HG02884 (cell line): ENCODE measurements at regions not wholly inside any gene's neighbourhood (a gene's known extent, or its start where the extent isn't known, plus 50 kb on each side); places are given as distances from the start of the nearest gene placed in this dataset.

ENCODE experiments used
- ATAC-seq: cut with Tn5 transposase; IDR thresholded peaks from one replicate; pipeline ENCODE4 v1.9.1; 2021; ENCODE audit warnings: mild to moderate bottlenecking, moderate library complexity; ENCODE audit not compliant: unreplicated experiment

DNA sequence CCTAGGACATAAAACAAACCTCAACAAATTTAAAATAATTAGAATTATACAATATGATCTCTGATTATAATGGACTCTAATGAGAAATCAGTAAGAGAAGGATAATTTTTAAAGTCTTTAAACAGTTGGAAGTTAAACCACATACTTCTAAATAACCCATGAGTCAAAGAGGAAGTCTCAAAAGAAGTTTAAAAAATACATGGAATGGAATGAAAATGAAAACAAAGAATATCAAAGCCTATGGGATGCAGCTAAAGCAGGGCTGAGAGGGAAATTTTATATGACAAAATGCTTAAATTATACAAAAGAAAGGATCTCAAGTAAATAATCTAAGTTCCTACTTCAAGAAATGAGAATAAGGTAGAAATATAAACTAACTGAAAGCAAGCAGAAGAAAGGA, 460.5 kb downstream of the RPS24 start:
- ATAC-seq: no peak

DNA sequence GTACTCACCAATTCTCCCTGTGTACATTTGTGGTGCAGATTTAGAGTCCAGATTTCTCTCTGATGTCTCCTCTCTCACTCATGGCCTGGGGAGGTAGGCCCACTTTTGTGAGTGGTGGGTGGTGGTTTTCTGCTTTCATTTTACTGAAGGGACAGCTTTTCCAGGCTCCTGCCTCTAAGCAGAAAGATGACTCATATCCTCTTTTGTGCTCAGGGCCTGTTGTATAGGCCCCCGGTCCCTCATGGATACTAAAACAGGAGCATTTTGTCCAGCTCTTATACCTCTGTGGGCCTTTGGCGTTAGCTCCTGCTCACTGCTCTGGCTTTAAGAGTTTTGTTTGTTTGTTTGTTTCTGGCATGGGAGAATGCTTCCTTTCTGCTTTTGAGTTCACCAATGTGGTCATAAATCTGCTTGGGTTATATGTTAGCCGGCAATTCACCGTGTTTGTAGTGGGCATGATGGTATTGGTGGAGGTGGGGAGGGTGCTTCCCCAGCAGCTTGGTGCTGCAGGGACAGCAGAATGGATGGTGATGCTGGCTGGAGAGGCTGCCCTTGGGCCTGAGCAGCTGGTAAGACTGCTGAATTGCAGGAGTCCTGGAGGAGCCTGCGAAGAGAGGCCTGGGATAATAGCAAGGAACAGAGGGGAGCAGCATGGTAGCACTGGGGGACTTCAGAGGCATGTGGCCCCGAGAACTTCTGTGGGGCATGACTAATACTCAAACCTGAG, 468.7 kb downstream of the RPS24 start:
- ATAC-seq: no peak

DNA sequence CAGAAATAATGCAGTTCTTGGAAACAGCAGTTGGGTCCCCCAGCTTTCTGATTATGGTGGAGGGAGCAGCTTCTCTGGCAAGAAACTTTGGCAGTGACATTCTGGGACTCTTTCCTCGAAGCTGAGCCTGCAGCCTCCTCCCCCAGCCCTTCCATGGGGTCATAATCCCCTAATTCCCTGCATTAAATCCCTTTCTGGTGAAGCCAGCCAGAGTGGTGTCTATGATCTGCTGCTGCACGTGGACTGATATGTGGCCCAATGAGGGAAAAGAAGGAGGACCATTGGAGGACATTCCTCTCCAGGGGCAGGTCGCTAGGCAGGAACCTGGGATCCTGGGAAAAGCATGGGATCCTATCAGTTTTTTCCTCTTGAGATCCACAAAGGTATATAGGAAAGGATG, 470.5 kb downstream of the RPS24 start:
- ATAC-seq: no peak

DNA sequence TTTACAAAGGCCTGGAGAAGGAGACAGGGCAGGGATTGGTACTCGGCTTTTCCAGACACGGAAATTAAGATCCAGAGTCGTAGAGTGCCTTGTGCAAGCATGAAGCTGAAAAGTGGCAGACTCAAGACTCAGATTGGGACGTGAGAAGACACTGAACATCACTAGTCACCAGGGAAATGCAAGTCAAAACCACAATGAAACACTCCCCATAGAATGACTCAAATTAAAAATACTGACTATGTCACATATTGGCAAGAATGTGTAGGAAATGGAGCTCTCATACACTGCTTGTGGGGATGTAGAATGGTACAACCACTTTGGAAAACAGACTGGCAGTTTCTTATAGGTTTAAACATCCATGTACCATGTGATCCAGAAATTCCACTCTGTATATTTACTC, 472.0 kb downstream of the RPS24 start:
- no peak for ATAC-seq

DNA sequence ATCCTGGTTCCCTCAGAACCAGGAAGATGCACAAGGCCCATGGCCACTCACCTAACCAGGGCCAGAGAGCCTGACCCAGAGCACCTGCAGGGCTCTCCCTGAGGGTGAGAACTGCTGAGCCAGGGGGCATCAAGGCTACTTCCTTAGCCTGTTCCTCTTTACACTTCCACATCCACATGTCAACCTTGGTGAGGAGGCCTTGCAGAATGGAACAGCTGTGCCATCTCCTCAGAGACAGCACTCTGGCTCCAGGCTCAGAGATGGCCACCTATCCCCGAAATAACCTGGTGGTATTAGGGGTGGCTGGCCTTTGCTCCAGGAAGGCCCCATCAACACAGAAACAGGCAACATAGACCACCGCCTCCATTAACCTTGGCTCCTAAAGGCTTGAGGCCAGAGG, 473.0 kb downstream of the RPS24 start:
- no peak for ATAC-seq

DNA sequence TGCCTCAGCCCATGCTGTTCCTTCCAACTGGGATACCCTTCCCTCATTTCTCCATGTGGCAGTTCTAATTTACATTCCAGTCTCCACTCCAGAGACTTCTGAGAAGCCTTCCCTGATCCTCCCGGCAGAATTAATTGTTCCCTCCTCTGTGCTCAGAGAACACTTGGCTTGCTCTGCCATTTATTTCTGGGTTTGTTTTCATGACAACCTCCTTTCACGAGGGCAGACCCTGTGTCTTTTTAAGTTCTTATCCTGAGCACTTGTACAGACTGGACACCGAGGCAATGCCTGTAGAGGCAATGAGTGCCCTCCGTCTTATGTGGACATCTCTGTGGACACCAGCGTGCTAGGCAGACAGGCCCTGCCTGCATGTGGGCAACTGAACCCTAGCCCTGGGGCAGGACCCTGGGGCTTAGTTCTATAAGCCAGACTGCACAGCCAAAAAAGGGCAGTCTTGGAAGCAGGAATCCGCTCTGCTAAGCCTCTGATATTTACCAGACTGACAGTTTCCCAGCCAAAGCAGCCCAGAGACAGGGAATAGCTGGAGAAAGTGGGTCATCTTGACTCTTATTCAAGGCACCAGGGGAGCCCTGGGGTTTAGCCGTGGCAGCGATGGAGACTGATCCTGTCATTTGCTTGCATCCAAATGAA, 474.0 kb downstream of the RPS24 start:
- ATAC-seq: no peak

DNA sequence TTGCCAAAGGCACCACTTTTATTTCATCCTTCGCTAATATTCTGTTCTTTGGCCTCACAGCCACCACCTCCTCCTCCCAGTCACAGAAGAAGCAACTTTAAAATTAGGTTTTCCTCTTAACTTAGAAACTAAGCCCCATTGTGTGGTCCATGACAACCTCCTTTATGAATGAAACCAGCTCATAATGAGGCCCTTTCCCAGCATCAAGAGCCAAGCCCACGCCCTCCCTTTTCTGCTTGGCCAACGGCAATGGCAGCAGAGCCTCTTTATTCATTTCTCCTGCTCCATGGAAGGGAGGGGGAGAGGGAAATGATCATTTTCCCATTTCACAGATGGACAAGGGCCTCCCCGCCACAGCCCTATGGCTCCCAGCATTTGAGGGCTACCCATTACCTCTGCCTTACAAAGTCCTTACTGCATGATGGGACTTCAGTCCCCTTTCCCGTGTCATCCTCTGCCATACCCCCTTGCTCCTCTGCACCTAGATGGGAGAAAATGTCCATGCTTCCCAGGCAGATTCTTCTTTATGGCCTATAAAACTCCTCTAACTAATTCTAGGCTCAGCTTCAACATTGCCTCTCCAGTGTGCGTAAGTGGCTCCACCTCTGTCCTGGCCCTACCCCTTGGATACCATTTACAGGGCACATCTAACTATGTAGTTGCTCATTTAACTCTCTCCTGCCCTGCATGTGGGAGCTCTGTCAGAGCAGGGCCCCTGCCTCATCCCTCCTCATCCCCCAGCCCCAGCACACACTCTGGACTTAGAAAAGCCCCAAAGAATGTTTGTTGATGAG, 475.5 kb downstream of the RPS24 start:
- no peak for ATAC-seq

DNA sequence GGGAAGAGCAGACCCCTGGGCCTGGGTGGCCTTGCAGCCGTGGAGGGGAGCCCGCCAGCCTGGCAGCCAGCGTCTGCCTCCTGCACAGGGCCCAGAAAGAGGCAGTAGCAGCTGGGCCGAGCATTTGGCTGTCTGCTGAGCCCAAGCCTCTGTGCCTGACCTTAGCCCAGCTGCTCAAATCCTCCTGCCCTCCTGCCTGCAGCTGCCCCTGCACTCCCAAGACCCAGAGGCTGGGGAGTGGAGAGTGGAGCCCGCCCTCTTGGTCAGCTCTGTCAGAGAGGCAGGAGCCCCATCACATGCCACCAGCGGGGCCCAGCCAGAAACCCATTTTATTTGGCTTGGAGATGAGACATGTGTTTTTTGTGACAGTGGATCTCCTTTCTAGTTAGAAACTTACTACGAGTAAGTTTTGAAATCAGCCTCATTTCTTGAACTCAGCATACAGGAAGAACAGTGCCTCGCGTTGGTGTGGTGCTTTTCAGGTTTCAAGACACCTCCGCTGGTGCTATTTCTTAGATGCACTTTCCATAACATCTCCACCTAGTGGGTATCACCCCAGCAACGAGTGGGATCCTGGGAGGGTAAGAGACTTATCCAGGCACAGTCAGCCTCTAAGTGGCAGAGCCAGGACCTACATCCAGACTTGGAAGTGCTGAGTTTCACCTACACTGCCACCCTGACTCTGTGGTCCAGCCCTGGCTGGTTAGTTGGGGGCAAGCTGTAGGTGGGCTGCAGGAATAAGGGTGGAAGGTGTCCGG, 477.1 kb downstream of the RPS24 start:
- ATAC-seq: no peak

DNA sequence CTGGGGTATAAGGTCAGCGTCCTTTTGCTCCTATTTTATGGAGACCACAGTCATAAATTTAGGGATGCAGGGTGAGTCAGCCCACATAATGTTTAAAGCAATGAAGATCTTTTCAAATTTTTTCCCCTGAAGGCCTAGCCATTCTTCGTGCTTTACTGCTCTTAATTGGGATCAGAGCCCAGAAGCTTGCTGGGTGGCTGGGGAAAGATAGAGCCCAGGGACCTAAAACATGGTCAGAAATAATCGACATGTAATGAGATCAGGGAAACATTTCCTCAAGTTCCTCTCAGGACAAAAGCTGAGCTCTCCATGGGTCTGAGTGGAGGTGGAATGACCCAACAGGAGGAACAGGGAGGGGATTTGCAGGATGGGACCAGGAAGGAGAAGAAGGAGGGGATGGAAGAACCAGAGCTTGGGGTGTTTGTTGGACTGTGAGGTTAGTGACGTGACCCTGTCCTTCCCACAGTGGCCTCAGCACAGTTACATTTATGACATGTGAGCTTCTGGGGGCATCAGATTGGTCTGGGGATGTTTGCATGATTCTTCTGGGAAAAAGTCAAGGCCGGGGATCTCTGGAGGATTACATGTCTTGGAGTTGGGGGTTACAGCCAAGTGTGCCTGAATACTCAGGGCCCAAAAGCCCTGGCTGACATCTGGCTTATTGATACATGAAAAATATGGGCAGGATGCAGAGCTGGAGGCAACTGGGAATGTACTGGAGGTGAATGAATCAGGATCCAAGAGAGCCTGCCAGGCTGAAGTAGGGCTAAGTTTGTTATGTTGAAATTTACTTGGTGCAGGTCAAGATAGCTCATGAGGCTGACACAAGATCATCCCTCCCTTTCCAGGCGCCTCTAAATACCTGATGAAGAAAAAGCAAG, 477.9 kb downstream of the RPS24 start:
- ATAC-seq: no peak

DNA sequence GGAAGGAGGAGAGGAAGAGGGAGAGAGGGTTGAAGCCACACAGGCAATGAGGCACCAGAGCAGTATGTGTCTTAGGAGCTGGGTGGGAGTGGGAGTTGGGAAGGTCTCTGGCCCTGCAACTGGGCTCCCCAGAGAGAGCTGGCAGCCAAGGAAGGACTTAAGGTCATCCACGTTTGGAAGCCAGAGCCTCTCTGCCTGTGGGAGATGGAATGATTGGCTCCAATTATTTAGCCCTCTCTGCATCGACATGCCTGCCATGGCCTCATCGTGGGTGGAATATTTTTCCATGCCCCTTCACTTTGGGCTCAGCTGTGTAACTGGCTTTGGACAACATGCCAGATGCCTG, 478.5 kb downstream of the RPS24 start:
- ATAC-seq: no peak

DNA sequence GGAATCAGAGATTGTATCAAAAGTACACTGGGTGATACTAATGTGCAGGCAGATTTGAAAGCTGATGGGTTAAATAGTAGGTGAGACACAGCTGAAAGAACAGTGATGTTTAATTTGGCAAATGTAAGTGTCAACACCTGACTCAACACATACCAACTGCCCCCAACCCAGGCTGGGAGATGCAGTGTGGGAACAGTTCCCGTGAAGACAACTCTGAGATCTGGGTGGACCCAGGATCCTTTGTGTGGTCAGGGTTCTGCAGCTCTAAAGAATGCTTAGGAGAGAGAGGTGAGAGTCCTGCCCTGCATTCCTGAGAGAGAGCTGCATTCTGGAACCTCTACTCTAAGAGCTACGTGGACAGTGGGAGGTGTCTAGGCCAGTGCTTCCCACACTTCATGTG, 479.7 kb downstream of the RPS24 start:
- no peak for ATAC-seq

DNA sequence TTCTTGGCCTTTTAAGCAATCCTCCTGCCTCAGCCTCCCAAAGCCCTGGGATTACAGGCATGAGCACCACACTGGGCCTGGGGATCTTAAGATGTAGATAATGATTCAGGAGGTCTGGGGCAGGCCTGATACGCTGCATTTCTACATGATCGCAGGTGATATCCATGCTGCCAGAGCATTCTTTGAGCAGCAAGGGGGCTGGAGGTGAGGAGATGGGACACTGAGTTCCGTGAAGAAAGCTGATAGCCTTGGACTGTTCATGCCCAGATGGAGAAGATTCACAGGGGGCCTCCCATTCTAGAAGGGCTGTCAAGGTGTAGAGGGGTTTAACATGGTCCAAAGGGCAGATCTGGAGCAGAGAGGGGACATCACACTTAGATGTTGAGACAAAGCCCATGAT, 480.3 kb downstream of the RPS24 start:
- no peak for ATAC-seq

DNA sequence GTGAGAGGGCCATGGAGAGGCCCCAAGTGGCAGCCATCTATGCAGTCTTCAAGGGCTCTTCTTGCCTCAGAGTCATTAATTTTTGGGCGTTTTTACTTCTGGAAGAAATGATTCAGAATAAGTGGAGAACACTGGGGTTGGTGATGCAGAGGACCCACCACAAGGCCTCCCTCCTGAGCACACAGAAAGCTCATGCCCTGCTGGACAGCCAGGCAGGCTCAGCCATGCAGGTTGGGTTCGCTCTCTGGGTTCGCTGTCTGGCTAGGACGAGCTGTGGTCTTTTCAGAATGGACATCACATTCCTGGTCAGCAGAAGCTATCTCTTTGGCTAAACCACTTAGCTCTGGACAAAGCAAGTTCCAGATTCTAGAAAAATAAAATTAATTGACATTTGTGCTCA, 480.8 kb downstream of the RPS24 start:
- ATAC-seq: no peak

DNA sequence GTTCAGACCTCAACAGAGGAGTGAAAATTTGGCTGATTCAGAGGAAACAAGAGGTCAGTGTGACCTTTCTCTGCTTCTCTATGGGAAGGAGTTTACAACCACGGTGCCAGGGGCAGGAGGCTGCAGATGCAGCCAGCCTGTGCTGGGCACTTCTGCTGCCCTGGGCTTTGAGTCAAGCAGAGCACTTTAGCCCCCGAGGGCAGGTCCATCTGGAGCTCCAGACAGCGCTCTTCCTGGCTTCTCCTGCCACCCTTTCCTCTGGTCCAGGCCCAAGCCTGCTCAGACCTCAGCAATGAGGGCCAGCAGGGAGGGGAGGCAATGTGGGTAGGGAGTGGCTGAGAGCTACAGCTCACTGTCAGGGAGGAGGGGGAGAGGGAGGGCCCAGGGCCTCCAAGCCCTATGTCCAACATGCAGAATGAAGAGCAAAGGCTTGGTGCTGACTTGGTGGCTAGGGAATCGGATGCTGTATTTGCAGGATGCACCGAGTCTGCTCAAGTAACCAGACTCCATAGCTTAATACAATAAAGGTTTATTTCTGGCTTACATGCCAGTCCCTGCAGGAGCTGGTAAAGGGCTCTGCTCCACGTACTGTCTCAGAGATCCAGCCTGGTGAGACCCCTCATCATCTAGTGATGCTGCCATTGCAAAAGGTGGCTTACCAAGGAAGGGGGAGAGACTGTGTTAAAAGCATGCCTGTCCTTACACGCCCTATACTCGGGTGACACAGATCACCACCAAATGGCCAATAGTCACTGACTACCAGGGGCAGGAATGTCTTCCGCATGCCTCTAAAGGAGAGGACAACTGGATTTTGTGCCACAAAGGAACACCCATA, 481.6 kb downstream of the RPS24 start:
- ATAC-seq: no peak

DNA sequence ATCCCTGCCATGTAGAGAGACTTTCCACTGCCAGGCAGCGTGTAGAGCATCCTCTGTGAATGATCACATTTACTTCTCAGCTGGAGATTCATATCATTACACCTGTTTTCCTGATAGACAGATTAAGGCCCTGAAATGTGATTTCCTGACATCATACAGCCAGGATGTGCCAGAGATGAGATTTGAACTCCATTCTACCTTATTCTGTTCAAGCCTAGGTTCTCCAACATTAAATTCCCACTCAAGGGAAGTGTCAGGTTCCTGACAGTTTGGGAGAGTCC, 482.1 kb downstream of the RPS24 start:
- ATAC-seq: no peak

DNA sequence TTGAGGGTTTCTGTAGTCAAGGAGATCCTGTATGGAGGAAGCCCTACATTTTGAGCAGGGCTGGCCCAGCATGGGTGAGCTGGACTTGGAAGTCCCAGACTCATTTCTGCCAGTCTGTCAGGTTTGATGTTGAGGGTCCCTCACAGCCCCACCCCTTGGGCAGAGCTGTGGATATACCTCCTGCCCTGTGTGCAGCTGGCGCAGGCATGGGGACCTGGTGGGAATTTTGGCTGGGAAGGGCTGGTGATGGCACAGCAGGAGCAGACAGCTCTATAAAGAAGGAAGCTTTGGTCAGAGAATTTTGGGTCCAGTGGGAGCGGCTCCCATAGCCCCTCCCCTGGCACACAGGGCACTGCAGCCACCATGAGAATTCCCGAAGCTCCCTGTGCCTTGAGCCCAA, 482.6 kb downstream of the RPS24 start:
- no peak for ATAC-seq

DNA sequence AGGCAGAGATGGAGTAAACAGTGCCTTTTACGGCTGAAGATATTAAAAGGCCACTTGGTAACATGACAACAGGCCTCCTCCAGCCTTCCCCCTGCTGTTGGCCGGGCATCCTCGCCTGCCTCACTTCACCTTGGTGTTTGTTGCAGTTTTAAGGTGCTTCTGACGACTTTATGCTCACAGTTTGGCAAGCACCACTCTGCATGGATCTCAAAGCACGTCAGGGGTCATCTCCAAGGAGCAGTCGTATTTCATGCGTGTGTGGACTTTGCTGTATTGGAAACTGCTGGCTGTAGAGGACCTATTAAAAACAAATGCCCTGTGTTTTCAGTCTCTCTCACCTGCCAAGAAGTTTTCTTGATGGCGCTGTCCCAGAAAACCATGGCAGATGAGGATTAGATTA, 483.1 kb downstream of the RPS24 start:
- no peak for ATAC-seq

DNA sequence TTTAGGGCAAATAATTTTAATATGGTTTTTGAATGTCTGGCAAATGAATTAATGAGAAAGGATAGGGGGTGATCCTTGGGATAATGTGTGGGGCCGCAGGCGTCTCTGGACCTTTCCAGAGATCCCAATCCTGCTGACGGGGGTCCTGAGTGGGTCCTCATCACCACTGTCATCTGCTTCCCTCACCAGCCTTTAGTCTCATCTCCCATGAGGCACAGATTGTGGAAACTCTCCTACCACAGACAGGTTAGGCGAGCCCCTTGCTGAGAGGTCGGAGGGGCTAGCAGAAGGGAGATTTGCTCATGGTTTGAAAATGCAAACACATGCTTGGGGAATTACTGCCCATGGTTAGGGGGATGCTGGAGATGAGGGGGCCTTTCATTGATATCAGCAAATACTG, 484.6 kb downstream of the RPS24 start:
- no peak for ATAC-seq

DNA sequence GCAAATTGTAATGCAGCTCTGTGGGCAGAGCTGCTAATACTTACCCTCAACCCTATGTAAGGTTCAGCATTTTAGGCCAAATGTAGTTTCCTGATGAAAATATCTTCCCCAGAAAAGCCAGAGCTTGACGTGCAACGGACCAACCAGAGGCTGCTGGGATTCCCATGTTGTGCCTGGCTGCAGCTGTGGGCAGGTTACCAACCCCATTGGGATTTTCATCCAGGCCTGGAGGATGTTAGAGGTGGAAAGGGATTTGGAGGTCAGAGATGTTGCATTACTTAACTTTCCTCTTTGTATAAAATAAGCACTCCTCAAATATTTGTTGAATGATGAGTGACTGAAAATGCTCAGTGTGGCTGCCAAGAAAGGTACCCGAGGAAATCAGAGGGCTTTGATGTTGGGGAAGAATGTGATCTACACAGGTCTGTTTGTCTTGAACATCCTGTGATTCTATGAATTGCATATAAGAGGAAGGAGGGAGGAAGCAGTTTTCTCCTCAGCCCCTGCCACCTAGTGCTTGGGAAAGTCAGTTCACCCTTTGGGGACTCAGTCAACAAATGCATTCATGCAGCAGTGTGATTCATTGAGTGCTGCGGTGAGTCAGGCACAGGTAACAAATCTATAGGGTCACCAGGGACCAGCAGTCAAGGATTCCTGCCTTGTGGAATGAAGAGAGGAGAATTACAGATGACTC, 487.2 kb downstream of the RPS24 start:
- ATAC-seq: no peak
